ENCODE measurements at regions not wholly inside any gene's neighbourhood (a gene's known extent, or its start where the extent isn't known, plus 50 kb on each side); places are given as distances from the start of the nearest gene placed in this dataset.
"Not testable (repeated sequence)": the region's sequence is repeated elsewhere in the genome, so short reads cannot be mapped to it uniquely, and the experiment has no call there.

GRCh38 chr1:103441342-103441741, 84.2 kb upstream of the RNPC3 start:
- H3K9me3 ChIP-seq, result no peaks in the 10 kb centered on the region
- TF ChIP-seq POLR2AphosphoS5 (IDR thresholded peaks at IDR 0.05) (no peak), CTCF (IDR thresholded peaks at IDR 0.05 in 8 of 11, conservative IDR thresholded peaks at IDR 0.05 in 3 of 11) (no peak), POLR2A (IDR thresholded peaks at IDR 0.05) (no peak)
- 60 to 76% (median 71%) methylated on average over 3 of the region's 3 CpGs for WGBS, 5 donors
- no peak overlapping the region for H3K4me3 ChIP-seq
- H3K4me1 ChIP-seq, result no peaks in the 10 kb centered on the region
- H3K27me3 ChIP-seq (replicated peaks in 1 of 7), result no peaks in the 10 kb centered on the region
- H3K36me3 ChIP-seq, result no peaks in the 10 kb centered on the region
- intact Hi-C loops (cut with DNase I; ENCODE audit: low total_unique reads), result no loop called here
- no peak overlapping the region for H3K27ac ChIP-seq
- no peak for DNase-seq

- WGBS, 5 donors, result 65 to 82% (median 76%) methylated on average over 4 of the region's 4 CpGs
- H3K27me3 ChIP-seq (replicated peaks in 1 of 7); DNase-seq; H3K27ac ChIP-seq; H3K4me3 ChIP-seq; intact Hi-C loops (cut with DNase I; ENCODE audit: low total_unique reads); H3K4me1 ChIP-seq; H3K9me3 ChIP-seq; H3K36me3 ChIP-seq: not testable (repeated sequence)
These were observed 88.9 kb upstream of the RNPC3 start for GRCh38 chr1:103436568-103437100.

GRCh38 chr1:103435443-103435842, 90.1 kb upstream of the RNPC3 start:
- no peak overlapping the region for H3K27ac ChIP-seq
- intact Hi-C loops (cut with DNase I; ENCODE audit: low total_unique reads), result no loop called here
- TF ChIP-seq POLR2A (IDR thresholded peaks at IDR 0.05), result no peak
- TF ChIP-seq POLR2AphosphoS5 (IDR thresholded peaks at IDR 0.05), result no peak
- TF ChIP-seq CTCF (IDR thresholded peaks at IDR 0.05 in 8 of 11, conservative IDR thresholded peaks at IDR 0.05 in 3 of 11), result no peak
- no peak for DNase-seq
- H3K9me3 ChIP-seq, result peaks cover 0 to 3% (median 0%) of the 10 kb centered on the region in 8 donors
- no peak overlapping the region for H3K4me3 ChIP-seq
- no peaks in the 10 kb centered on the region for H3K27me3 ChIP-seq (replicated peaks in 1 of 7)
- WGBS, 5 donors, result 46 to 70% (median 55%) methylated on average over 1 of the region's 1 CpG
- H3K4me1 ChIP-seq, result no peaks in the 10 kb centered on the region
- no peaks in the 10 kb centered on the region for H3K36me3 ChIP-seq

GRCh38 chr1:103424650-103425049, 100.8 kb upstream of the RNPC3 start:
- no peak for DNase-seq
- 80 to 98% (median 93%) methylated on average over 2 of the region's 2 CpGs for WGBS, 5 donors
- Histone ChIP-seq H3K27ac (no peak overlapping the region), H3K36me3 (no peaks in the 10 kb centered on the region), H3K27me3 (replicated peaks in 1 of 7) (no peaks in the 10 kb centered on the region), H3K4me1 (no peaks in the 10 kb centered on the region), H3K4me3 (no peak overlapping the region), H3K9me3 (peaks cover 0 to 9% (median 0%) of the 10 kb centered on the region in 8 donors)
- intact Hi-C loops (cut with DNase I; ENCODE audit: low total_unique reads), result no loop called here
- TF ChIP-seq POLR2A (IDR thresholded peaks at IDR 0.05) (no peak), POLR2AphosphoS5 (IDR thresholded peaks at IDR 0.05) (no peak), CTCF (IDR thresholded peaks at IDR 0.05 in 8 of 11, conservative IDR thresholded peaks at IDR 0.05 in 3 of 11) (no peak)
